Trophoblast cell (in vitro differentiated cells and primary cell): ENCODE measurements at regions not wholly inside any gene's neighbourhood (a gene's known extent, or its start where the extent isn't known, plus 50 kb on each side); places are given as distances from the start of the nearest gene placed in this dataset.

Experiments used
- DNase-seq, 2 donors: peaks; one replicate each; pipeline ENCODE4 v3.0.0-alpha.2; 2016
- H2AFZ ChIP-seq: 2 replicates; pipeline ENCODE4 v1.6.1; 2013; ENCODE audit warnings: low read length, moderate library complexity, mild to moderate bottlenecking; ENCODE audit not compliant: insufficient read depth, poor library complexity
- H2AK5ac ChIP-seq: 2 replicates; pipeline ENCODE4 v1.6.1; 2013; ENCODE audit warnings: mild to moderate bottlenecking, low read length
- H2BK120ac ChIP-seq: 2 replicates; pipeline ENCODE4 v1.6.1; 2013; ENCODE audit warnings: low read length, mild to moderate bottlenecking, moderate library complexity; ENCODE audit not compliant: insufficient read depth, poor library complexity
- H2BK12ac ChIP-seq: 2 replicates; pipeline ENCODE4 v1.6.1; 2013; ENCODE audit warnings: mild to moderate bottlenecking, low read length, moderate library complexity
- H2BK5ac ChIP-seq: 2 replicates; pipeline ENCODE4 v1.6.1; 2013; ENCODE audit warnings: low read length, low read depth, moderate library complexity, mild to moderate bottlenecking; ENCODE audit not compliant: poor library complexity
- H3K14ac ChIP-seq: 2 replicates; pipeline ENCODE4 v1.6.1; 2013; ENCODE audit warnings: mild to moderate bottlenecking, low read length
- H3K18ac ChIP-seq: 2 replicates; pipeline ENCODE4 v1.6.1; 2013; ENCODE audit warnings: mild to moderate bottlenecking, low read length
- H3K23ac ChIP-seq: 2 replicates; pipeline ENCODE4 v1.6.1; 2013; ENCODE audit warnings: low read length
- H3K27ac ChIP-seq: 2 replicates; pipeline ENCODE4 v1.5.1; 2013; ENCODE audit warnings: low read depth, mild to moderate bottlenecking, inconsistent platforms, low read length, moderate library complexity
- H3K27me3 ChIP-seq: 2 replicates; pipeline ENCODE4 v1.6.1; 2013; ENCODE audit warnings: inconsistent platforms, mild to moderate bottlenecking, low read length, moderate library complexity; ENCODE audit not compliant: insufficient read depth
- H3K36me3 ChIP-seq, 2 experiments: 1 replicate in 1 of 2; 2 replicates in 1 of 2; pipeline ENCODE4 v1.6.1; 2013; ENCODE audit warnings: low read length in 2 of 2, mild to moderate bottlenecking in 2 of 2, moderate library complexity in 1 of 2; ENCODE audit not compliant: insufficient read depth in 2 of 2, control insufficient read depth in 1 of 2
- H3K4ac ChIP-seq: 2 replicates; pipeline ENCODE4 v1.6.1; 2013; ENCODE audit warnings: low read depth, mild to moderate bottlenecking, low read length, moderate library complexity
- H3K4me1 ChIP-seq, 2 experiments: 1 replicate in 1 of 2; 2 replicates in 1 of 2; pipeline ENCODE4 v1.6.1; 2013; ENCODE audit warnings: low read length in 2 of 2, mild to moderate bottlenecking in 2 of 2, moderate library complexity in 1 of 2; ENCODE audit not compliant: insufficient read depth in 2 of 2, control insufficient read depth in 1 of 2
- H3K4me2 ChIP-seq: 2 replicates; pipeline ENCODE4 v1.6.1; 2013; ENCODE audit warnings: inconsistent platforms, mild to moderate bottlenecking, low read length, moderate library complexity
- H3K4me3 ChIP-seq: 2 replicates; pipeline ENCODE4 v1.5.1; 2013; ENCODE audit warnings: mild to moderate bottlenecking, low read depth, low read length, inconsistent platforms
- H3K79me1 ChIP-seq: one replicate; pipeline ENCODE4 v1.6.1; 2013; ENCODE audit warnings: low read length
- H3K79me2 ChIP-seq: 2 replicates; pipeline ENCODE4 v1.6.1; 2013; ENCODE audit warnings: low read length, mild to moderate bottlenecking; ENCODE audit not compliant: control insufficient read depth, insufficient read depth, poor library complexity
- H3K9ac ChIP-seq: 2 replicates; pipeline ENCODE4 v1.6.1; 2013; ENCODE audit warnings: mild to moderate bottlenecking, low read length
- H3K9me3 ChIP-seq: 2 replicates; pipeline ENCODE4 v1.6.1; 2013; ENCODE audit warnings: low read depth, mild to moderate bottlenecking, control low read depth, inconsistent platforms, low read length; ENCODE audit not compliant: insufficient read depth
- H4K12ac ChIP-seq: 2 replicates; pipeline ENCODE4 v1.6.1; 2013; ENCODE audit warnings: low read depth, mild to moderate bottlenecking, low read length, moderate library complexity
- H4K8ac ChIP-seq: 2 replicates; pipeline ENCODE4 v1.6.1; 2013; ENCODE audit warnings: low read depth, mild to moderate bottlenecking, low read length, moderate library complexity
- H4K91ac ChIP-seq: one replicate; pipeline ENCODE4 v1.6.1; 2013; ENCODE audit warnings: low read depth, mild to moderate bottlenecking, low read length, moderate library complexity
- WGBS: extraction: QIAGEN DNeasy Blood & Tissue Kit; methylation state at CpG from one replicate; pipeline ENCODE4 v1.1.7; 2013; ENCODE audit warnings: missing lambda C conversion rate; ENCODE audit not compliant: insufficient read length, insufficient coverage; ENCODE audit errors: extremely low coverage; 5-methylcytosine and 5-hydroxymethylcytosine counted together

- Histone ChIP-seq H4K8ac (no peak overlapping the region), H3K4me2 (no peak overlapping the region), H3K9ac (no peak overlapping the region), H2BK120ac (no peak overlapping the region), H3K9me3 (no peaks in the 10 kb centered on the region), H2BK5ac (no peak overlapping the region), H4K91ac (no peak overlapping the region), H3K23ac (no peak overlapping the region), H3K27me3 (no peaks in the 10 kb centered on the region), H2AFZ (no peak overlapping the region), H3K4me3 (no peak overlapping the region), H3K4me1 (no peaks in the 10 kb centered on the region), H2BK12ac (no peak overlapping the region), H3K79me2 (no peaks in the 10 kb centered on the region), H3K79me1 (no peaks in the 10 kb centered on the region), H3K27ac (no peak overlapping the region), H3K18ac (no peak overlapping the region), H3K36me3 (no peaks in the 10 kb centered on the region), H2AK5ac (no peak overlapping the region), H3K4ac (no peak overlapping the region), H3K14ac (no peak overlapping the region), H4K12ac (no peak overlapping the region)
- no peak for DNase-seq
- WGBS = no CpG with 5 or more reads among the region's 1 CpG
Observed at GRCh38 chr12:40508421-40508820, 183.8 kb upstream of the CNTN1 start.

GRCh38 chr12:40511341-40511740, 180.9 kb upstream of the CNTN1 start:
- H2AFZ ChIP-seq = no peak overlapping the region
- no peak overlapping the region for H3K4me3 ChIP-seq
- H3K4me1 ChIP-seq = no peaks in the 10 kb centered on the region
- H2AK5ac ChIP-seq = no peak overlapping the region
- no peak overlapping the region for H2BK12ac ChIP-seq
- no peak overlapping the region for H3K23ac ChIP-seq
- H3K27ac ChIP-seq = no peak overlapping the region
- H3K18ac ChIP-seq = no peak overlapping the region
- no peak overlapping the region for H4K91ac ChIP-seq
- H3K9me3 ChIP-seq = no peaks in the 10 kb centered on the region
- H4K8ac ChIP-seq = no peak overlapping the region
- no peak overlapping the region for H3K9ac ChIP-seq
- no peaks in the 10 kb centered on the region for H3K36me3 ChIP-seq
- H4K12ac ChIP-seq = no peak overlapping the region
- H3K79me2 ChIP-seq = no peaks in the 10 kb centered on the region
- no peak overlapping the region for H2BK120ac ChIP-seq
- no peaks in the 10 kb centered on the region for H3K27me3 ChIP-seq
- DNase-seq = no peak
- H3K4ac ChIP-seq = no peak overlapping the region
- no peak overlapping the region for H3K4me2 ChIP-seq
- WGBS = no CpG with 5 or more reads among the region's 5 CpGs
- no peaks in the 10 kb centered on the region for H3K79me1 ChIP-seq
- no peak overlapping the region for H2BK5ac ChIP-seq
- H3K14ac ChIP-seq = no peak overlapping the region

- Histone ChIP-seq H3K9ac (no peak overlapping the region), H3K4me1 (no peaks in the 10 kb centered on the region), H3K36me3 (no peaks in the 10 kb centered on the region), H3K4me3 (no peak overlapping the region), H3K27me3 (no peaks in the 10 kb centered on the region), H2BK12ac (no peak overlapping the region), H3K79me1 (no peaks in the 10 kb centered on the region), H3K27ac (no peak overlapping the region), H4K91ac (no peak overlapping the region), H3K4ac (no peak overlapping the region), H2BK120ac (no peak overlapping the region), H3K9me3 (no peaks in the 10 kb centered on the region), H3K4me2 (no peak overlapping the region), H4K12ac (no peak overlapping the region), H3K18ac (no peak overlapping the region), H4K8ac (no peak overlapping the region), H2BK5ac (no peak overlapping the region), H2AK5ac (no peak overlapping the region), H3K14ac (no peak overlapping the region), H3K23ac (no peak overlapping the region), H3K79me2 (no peaks in the 10 kb centered on the region), H2AFZ (no peak overlapping the region)
- no peak for DNase-seq
- WGBS = no CpG with 5 or more reads among the region's 5 CpGs
Observed at GRCh38 chr12:40515041-40515816, 177.0 kb upstream of the CNTN1 start.

- H3K4ac ChIP-seq = no peak overlapping the region
- no peak overlapping the region for H2BK120ac ChIP-seq
- H4K12ac ChIP-seq = no peak overlapping the region
- no peak overlapping the region for H2BK12ac ChIP-seq
- no peak overlapping the region for H3K23ac ChIP-seq
- H3K27ac ChIP-seq = no peak overlapping the region
- H3K79me1 ChIP-seq = no peaks in the 10 kb centered on the region
- H3K4me2 ChIP-seq = no peak overlapping the region
- no peak overlapping the region for H4K91ac ChIP-seq
- H3K36me3 ChIP-seq = no peaks in the 10 kb centered on the region
- no peak overlapping the region for H2AFZ ChIP-seq
- H3K79me2 ChIP-seq = no peaks in the 10 kb centered on the region
- H3K9me3 ChIP-seq = no peaks in the 10 kb centered on the region
- H3K14ac ChIP-seq = no peak overlapping the region
- no peak overlapping the region for H3K18ac ChIP-seq
- DNase-seq = no peak
- no peaks in the 10 kb centered on the region for H3K27me3 ChIP-seq
- H2AK5ac ChIP-seq = no peak overlapping the region
- H2BK5ac ChIP-seq = no peak overlapping the region
- peaks cover 0 to 2% of the 10 kb centered on the region in 2 experiments for H3K4me1 ChIP-seq
- H3K4me3 ChIP-seq = no peak overlapping the region
- no peak overlapping the region for H4K8ac ChIP-seq
- no CpG with 5 or more reads among the region's 3 CpGs for WGBS
- no peak overlapping the region for H3K9ac ChIP-seq
Observed at GRCh38 chr12:40522837-40523236, 169.4 kb upstream of the CNTN1 start.
